WI38 (cell line): ENCODE measurements at regions not wholly inside any gene's neighbourhood (a gene's known extent, or its start where the extent isn't known, plus 50 kb on each side); places are given as distances from the start of the nearest gene placed in this dataset.

ENCODE experiments used
- H3K4me3 ChIP-seq: 2 replicates; pipeline ENCODE4 v1.5.1; 2011; ENCODE audit warnings: low read depth, mild to moderate bottlenecking, control low read depth, low read length
- TF ChIP-seq, protein P1 (sequence below): IDR thresholded peaks from 2 replicates; pipeline ENCODE4 v1.5.1; 2012; ENCODE audit warnings: low read depth, mild to moderate bottlenecking, control low read depth, low read length

DNA sequence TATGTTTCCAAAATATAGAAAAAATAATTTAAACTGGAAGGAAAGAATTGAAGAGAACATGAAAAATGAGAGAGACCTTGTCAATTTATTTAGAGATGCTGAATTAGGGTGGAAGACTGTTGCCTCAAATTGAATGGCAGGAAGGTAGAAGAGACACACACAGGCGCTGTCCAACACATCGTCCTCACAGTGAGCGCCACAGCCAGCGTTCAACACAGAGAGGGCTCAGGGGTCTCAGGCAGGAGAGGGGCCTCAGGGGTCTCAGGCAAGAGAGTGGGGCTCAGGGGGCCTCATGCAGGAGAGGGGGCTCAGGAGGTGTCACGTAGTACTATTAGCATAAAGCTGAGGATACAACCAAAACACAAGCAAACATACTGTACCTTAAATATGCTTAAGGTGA, 65.7 kb downstream of the TMEM18 start:
- no peak overlapping the region for H3K4me3 ChIP-seq
- TF ChIP-seq, protein P1, sequence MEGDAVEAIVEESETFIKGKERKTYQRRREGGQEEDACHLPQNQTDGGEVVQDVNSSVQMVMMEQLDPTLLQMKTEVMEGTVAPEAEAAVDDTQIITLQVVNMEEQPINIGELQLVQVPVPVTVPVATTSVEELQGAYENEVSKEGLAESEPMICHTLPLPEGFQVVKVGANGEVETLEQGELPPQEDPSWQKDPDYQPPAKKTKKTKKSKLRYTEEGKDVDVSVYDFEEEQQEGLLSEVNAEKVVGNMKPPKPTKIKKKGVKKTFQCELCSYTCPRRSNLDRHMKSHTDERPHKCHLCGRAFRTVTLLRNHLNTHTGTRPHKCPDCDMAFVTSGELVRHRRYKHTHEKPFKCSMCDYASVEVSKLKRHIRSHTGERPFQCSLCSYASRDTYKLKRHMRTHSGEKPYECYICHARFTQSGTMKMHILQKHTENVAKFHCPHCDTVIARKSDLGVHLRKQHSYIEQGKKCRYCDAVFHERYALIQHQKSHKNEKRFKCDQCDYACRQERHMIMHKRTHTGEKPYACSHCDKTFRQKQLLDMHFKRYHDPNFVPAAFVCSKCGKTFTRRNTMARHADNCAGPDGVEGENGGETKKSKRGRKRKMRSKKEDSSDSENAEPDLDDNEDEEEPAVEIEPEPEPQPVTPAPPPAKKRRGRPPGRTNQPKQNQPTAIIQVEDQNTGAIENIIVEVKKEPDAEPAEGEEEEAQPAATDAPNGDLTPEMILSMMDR = no peak

DNA sequence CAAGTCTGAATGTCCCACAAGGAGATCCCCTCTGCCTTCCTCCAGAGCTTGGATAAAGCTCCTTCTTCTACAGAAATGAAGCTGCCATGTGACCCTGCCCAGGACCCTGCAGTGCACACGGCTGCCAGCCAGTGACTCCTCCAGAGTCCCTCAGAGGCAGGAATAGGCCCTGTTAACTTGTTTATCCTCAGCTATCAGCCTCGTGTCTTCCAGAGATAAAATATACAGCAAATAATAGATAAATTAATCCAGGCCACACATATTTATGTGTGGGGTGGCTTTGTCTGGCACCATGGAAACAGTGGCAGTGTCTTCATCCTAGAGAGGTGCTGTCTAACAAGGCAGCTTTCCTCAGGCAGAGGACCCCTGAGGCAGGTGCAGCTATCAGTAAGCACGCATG, 66.7 kb downstream of the TMEM18 start:
- H3K4me3 ChIP-seq = no peak overlapping the region

DNA sequence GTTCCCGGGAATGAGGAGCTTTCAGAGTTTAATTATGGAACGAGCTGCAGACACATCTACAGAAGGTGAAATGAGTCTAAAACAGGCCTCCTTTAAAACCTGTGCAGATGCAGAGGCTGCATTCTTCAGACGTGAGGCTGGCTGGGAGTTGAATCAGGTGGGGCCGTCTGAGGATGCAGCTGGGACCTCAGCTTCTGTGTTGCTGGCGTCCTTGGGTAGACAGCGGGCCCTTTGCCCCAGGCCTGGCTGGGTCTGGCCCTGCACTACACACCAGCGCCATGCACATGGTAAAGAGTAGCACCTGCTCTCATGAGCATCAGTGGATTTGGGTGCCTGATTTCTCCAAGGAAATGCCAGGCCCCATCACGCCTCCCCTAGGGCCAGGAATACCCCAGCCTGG, 67.3 kb downstream of the TMEM18 start:
- H3K4me3 ChIP-seq = no peak overlapping the region
- TF ChIP-seq, protein P1 = no peak

More for the DNA sequence above, 66.7 kb downstream of the TMEM18 start:
- TF ChIP-seq, protein P1 = no peak

DNA sequence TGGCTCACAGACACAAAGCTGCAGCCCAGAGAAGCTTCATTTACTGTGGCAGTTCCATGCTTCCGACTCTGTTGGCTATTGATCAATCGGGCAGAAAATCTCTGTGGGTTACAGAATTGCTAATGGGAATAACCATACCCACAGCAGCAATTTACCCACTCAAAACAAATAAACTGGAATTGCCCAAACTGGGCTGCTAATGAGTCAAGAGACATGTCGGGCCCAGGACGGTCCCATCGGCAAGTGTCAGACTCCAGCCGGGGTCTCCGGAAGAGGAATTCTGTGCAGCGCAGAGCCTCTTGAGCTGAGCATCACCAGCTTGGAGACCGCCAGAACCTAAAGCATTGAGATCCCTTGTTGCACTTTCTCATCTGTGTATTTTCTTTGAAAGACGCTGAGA, 67.8 kb downstream of the TMEM18 start:
- no peak overlapping the region for H3K4me3 ChIP-seq
- TF ChIP-seq, protein P1 = no peak

DNA sequence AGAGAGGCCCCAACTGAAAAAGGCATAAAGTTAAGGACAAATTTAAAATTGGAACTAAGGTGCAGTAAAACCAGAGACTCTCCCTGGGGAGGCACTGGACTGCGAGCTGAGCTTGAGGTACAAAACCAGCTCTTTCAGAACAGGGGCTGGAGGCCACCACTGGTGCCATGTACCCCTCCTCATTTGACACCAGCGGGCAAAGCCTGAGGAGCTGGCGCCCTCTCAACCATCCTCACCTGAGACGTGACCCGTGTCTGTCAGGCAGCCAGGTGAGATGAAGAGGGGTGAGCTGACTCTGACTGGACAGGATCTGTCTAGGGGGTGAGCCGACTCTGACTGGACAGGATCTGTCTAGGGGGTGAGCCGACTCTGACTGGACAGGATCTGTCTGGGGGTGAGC, 68.5 kb downstream of the TMEM18 start:
- H3K4me3 ChIP-seq = no peak overlapping the region
- TF ChIP-seq, protein P1 = no peak

DNA sequence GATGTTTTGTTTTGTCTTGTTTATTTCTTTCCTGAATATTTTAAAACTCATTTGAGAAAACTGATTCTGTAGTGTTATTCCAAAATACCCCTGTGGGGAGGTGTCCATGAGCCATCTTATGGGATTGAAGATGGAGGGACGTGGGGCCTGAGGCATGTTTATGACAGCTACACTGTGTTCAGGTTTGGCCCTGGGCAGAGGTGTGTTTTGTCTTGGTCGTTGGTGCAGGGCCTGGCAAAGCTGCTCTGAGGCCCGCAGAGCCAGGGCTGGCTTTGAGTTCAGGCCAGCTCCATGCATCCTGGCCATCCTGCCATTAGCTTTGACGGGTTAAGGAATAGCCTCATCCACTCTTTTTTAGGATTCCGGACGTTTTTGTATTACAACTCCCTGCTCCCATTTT, 68.9 kb downstream of the TMEM18 start:
- H3K4me3 ChIP-seq = no peak overlapping the region
- TF ChIP-seq, protein P1 = no peak

DNA sequence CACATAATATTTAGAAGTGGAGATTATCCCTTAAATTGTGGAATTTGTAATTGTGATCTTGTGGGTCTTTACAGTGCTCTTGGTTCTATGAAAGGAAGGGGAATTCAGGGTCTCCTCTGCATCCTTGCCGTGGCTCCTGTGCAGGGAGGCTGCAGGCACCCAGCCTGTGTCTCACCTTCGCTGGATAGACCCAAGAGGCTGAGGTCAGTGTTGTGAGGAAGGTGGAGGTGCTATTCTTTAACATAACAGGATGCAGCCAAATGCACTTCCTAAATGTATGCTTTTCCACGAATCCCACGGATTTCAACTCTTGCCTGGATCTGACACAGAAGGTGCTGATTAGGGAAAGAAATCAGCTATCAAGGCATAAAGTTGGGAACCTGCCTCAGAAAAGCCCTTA, 69.5 kb downstream of the TMEM18 start:
- TF ChIP-seq, protein P1 = no peak
- no peak overlapping the region for H3K4me3 ChIP-seq
